ENCODE measurements at regions not wholly inside any gene's neighbourhood (a gene's known extent, or its start where the extent isn't known, plus 50 kb on each side); places are given as distances from the start of the nearest gene placed in this dataset.
A peak's percentile ranks its signal among the peaks of the same experiment; 100 is the strongest.

- DNase-seq (ENCODE audit: low read depth in 2 of 2) = peak in 1 of 2 donors; percentile 43
Observed at GRCh38 chr14:49971156-49972130, 78.6 kb downstream of the ARF6 start.

DNA sequence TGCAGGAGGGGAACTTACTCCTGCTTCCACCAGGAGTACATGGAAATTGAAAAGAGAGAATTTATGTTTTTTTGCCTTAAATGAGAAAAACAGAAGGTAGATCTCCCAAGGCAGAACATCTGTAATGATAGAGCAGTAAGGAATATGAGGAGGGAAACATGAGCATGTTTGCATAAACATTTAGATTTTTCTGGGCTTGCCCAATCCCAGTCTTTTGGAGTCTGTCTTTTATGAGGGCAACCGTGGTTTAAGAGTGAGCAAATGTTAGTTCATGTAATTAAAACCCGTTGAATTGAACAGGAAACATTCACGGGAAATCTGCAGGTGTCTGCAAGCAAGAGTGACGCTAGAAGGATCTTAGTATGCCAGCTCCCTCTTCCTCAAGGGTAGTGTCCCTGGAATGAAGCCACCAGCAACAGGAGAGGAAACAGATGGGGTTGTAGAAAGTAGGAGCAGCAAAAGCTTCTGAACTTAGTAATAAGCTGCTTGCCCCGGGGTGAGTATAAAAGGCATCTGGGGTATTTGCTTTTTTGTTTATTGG lies 79.3 kb downstream of the ARF6 start:
- no peak for DNase-seq (ENCODE audit: low read depth in 2 of 2)

DNA sequence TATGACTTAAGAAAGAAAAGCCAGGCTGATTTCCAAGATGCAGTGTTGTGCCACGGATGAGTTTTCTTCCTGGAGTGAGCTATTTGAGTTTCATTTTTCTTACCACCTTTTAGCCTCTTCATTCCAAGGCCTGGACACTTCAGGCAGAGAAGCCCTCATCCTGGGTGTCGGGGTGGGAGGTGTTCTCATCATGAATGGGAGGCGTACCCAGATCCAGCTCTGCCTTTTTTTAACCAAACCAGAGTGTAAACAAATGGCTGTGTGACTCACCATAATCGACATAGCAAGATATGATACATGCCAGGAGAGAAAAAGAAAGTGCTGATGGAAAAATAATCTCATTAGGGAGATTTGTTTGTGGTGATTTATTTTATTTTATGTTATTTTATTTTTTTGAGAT lies 79.9 kb downstream of the ARF6 start:
- DNase-seq (ENCODE audit: low read depth in 2 of 2) = peak in 1 of 2 donors; percentile 40

DNA sequence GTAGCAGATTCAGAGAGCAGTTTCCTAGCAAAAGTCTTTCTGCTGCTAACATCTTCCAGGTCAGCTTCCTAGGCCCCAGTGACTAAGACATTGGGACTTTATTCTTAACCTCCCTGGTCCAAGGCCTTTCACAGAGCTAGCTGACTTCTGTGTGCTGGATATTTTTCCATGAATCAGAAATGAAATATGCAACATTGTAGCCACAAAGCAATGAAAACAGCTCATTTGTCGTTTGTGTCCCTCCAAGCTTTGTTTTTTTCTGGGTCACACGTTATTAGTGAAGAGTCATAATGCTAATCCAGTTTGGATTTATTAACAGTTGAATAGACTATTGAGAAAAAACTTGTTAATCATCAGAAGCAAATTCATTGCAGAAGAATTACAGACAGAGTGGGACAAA lies 82.4 kb downstream of the ARF6 start:
- no peak for DNase-seq (ENCODE audit: low read depth in 2 of 2)

DNA sequence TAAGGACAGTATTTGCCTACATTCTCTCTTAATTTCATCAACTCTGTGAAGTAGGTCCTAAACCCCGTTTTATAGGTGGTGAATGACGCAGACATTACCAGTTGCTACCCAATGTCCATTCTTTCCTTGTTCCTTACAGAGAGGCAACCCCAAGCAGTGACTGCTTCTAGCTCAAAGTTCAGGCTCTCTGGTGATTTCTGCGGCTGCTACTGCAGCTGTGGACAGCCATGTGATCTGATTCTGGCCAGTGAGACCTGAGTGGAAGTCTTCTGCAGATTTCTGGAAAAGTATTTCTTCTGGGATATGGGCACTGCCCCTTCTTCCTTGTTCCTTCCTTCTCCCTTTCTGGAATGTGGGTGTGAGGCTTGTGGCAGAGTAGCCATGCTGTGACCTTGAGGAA lies 82.9 kb downstream of the ARF6 start:
- DNase-seq (ENCODE audit: low read depth in 2 of 2) = no peak

DNA sequence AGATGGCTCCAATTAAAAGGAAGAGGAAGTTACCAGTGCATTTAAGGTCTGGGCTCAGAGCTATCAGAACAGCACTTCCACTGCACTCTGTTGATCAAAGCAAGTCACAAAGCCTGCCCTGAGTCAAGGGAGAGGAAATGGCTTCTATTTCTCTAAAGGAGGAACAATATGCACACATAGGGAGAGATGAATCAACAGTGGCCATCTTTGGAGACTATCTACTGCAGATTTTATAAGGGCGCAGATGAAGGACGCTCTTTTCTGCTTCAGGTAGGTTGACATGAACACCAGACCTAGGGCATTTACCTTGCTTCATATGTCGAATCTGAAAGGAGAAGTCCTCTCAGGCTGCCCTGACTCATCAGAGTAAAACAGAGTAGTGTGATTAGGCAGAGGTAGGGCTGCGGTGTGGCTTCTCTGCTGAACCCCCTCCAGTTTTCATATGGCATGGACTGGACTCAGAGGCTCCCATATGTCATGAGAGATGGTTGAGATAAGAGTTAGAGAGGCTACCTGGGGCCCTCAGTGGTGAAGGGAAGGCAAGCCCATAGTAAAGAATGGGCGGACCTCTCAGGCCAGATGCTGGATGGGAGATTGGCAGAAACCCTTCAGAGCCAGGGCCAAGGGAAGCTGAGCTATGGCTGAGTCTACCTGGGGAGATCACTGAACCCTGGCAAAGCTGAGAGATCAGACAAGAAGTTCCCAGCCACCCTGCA lies 84.4 kb downstream of the ARF6 start:
- peak; percentile 37 to 45 for DNase-seq (ENCODE audit: low read depth in 2 of 2)

GRCh38 chr14:49980027-49980426 lies 87.1 kb downstream of the ARF6 start:
- no peak for DNase-seq (ENCODE audit: low read depth in 2 of 2)

DNA sequence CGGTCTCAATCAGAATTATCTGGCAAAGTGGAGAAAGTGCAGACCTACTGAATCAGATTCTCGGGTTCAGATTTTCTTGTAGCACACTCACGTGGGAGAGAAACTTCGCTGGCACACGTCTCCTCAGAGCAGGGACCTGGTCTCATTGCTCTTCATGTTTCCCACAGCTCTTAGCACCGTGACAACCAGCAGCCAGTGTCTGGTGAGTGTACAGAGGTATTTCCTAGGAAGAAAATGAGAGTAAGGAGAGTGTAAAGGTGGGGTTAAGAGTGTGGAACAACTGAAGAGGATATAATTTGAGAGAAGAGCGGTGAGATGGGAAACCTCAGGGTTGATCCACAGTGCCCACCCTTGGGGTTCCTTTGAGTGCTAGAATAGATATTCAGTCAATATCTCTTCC lies 89.2 kb downstream of the ARF6 start:
- DNase-seq (ENCODE audit: low read depth in 2 of 2) = no peak

GRCh38 chr14:49982501-49982951 lies 89.6 kb downstream of the ARF6 start:
- no peak for DNase-seq (ENCODE audit: low read depth in 2 of 2)

DNA sequence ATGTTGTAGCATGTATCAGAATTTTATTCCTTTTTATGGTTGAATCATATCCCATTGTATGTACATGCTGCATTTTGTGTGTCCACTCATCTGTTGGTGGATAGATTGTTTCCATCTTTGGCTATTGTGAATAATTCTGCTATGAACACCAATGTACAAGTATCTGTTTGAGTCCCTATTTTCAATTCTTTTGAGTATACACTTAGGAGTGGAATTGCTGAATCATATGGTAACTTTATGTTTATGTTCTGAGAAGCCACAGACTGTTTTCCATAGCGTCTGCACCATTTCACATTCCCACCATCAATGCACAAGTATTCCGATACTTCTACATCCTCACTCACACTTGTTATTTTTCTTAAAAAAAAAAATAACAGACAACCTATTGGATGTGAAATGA lies 91.5 kb downstream of the ARF6 start:
- DNase-seq (ENCODE audit: low read depth in 2 of 2) = no peak

DNA sequence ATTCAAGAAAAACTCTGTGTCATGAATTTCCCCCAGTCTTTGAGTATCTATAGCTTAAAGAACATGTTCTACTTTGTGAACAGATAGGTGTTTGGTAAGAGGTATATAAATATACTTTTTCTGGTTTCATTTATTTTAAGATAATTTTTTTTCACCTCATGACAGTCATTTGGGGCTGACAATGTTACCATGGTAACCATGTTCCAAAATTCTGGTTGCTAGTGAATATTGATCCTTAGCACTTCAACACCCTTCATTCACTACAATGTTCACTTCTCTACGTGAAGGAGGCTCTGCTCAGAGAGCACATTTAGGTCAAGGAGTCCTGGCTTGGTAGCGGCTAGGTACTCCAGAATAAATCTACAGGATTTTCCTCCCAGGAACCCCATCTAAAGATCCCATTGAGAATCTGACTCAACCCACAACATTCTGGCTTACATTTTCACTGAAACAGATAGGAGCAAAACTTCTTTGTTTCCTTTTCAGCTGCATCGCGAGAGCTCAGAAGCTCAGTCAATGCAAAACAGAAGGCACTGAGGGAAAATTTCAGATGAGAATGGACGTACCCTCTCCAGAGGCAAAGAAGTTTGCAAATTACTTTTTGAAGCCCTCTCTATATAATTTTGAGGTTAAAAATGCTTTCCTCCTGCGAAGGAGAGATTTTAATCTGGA lies 93.6 kb downstream of the ARF6 start:
- no peak for DNase-seq (ENCODE audit: low read depth in 2 of 2)

DNA sequence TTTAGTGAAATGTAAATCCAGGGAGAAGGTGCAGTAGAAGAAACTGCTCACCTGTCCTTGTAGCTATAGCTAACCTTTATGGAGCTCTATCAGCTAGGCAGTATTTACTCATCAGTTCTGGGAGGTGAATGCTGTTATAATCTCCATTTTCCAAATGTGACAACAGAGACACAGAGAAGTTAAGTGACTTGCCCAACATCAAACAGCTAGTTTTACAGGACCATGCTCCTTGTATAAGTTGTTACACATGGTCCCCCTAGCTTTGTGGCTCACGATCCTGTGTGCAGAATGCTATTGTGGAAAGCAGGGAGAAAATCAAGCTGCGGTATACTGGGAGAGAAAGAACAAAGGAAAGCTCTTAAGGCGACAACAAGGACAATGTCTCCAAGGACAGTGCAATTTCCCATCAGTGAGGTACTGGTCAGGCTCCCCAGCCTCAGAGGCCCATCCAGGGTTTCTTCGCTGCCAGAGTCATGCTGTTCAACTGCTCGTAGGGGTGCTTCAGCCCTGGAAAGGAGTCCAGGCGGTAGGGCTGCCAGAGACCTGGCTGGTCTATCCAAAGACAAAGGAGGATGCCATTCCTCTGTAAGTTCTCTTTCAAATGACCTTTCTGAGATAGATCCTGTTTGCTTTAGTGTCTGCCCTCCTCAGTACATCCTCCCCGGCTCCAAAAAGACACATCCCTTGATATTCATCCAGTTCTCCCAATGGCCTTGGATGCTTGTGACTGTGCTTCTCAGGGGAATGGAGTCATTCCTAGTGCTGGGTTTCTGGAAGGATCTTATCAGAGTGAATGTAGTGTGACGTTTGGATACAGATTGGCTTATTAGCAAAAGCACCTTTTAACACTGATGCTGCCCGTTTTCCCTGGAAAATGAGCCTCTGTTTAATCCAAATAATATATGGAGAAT lies 95.5 kb downstream of the ARF6 start:
- no peak for DNase-seq (ENCODE audit: low read depth in 2 of 2)

GRCh38 chr14:49989966-49990365 lies 97.1 kb downstream of the ARF6 start:
- DNase-seq (ENCODE audit: low read depth in 2 of 2) = no peak

DNA sequence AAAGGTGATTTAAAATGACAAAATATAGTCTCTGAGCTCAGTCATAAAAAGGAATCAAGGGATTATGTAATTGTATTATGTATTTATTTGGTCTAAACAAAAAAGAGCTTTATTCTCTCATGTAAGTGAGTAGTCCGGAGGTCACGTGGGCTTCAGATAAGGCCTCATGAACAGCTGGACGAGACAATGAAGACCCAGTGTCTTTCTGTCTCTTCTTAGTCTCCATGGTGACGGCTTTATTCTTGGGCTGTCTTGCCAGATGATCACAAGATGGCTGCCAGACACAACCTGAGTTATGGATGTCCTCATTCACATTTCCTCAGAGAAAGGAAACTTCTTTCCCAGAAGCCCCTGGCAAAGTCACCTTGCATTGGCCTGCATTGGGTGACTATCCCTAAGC lies 98.6 kb downstream of the ARF6 start:
- DNase-seq (ENCODE audit: low read depth in 2 of 2) = no peak

DNA sequence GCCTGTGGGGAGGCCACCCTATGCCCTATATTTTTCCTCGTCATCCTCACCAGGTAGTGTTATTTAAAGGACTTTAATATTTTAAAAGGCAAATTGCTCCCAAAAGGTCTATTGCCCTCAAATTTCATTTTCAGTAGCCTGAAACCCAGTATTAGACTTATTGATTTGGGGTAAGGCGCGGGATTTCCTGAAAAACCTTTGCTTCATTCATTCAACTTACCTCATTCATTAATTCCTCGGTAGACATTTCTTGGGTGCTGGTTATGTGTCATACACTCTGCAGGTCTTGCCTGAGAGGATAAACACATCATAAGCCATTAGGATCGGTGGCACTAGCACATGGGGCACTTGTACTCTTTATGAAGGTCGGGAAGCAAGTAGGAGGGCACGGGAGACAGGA lies 99.2 kb downstream of the ARF6 start:
- no peak for DNase-seq (ENCODE audit: low read depth in 2 of 2)

GRCh38 chr14:49992448-49992847 lies 99.6 kb downstream of the ARF6 start:
- DNase-seq (ENCODE audit: low read depth in 2 of 2) = no peak

DNA sequence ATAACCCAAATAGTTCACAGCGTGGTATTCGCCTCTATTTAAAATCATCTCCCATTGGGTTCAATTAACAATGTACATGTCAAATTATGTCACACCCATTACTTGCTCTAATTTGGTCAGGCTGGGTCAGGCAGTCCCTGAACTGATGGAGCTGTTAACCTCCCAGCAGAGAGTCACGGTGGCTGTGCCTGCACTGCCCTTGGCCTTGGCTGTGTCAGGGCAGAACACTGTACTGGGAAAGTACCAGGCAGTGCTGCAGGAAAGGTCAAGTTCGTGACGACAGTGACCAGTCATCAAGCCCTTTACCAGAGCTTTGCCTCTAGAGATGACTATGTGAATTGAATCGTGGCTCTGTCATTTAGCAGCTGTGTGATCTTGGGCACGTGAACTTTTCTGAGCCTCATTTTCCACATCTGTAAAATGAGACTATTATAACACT lies 100.0 kb downstream of the ARF6 start:
- DNase-seq (ENCODE audit: low read depth in 2 of 2) = peak in 1 of 2 donors; percentile 55

GRCh38 chr14:49993565-49993964 lies 100.7 kb downstream of the ARF6 start:
- DNase-seq (ENCODE audit: low read depth in 2 of 2) = no peak

GRCh38 chr14:49994951-49995561 lies 102.2 kb downstream of the ARF6 start:
- no peak for DNase-seq (ENCODE audit: low read depth in 2 of 2)

GRCh38 chr14:49997991-49998390 lies 105.1 kb downstream of the ARF6 start:
- DNase-seq (ENCODE audit: low read depth in 2 of 2) = no peak

All from stimulated activated CD4-positive, alpha-beta T cell treated with anti-CD3 and anti-CD28 coated beads, Interleukin-4, amount 100 ng/mL, for 48 hours (primary cell).